T-cell (primary cell): ENCODE measurements at regions not wholly inside any gene's neighbourhood (a gene's known extent, or its start where the extent isn't known, plus 50 kb on each side); places are given as distances from the start of the nearest gene placed in this dataset.

Experiments
- ATAC-seq, 4 experiments: fragments of 200-7000 bp in 3 of 4; fragments of 150-1000 bp in 1 of 4; cut with Tn5 transposase; replicated peaks in 1 of 4; 1 replicate in 3 of 4; 2 replicates in 1 of 4; pipeline ENCODE4 v1.10.0; 2021; ENCODE audit warnings: moderate library complexity in 3 of 4, mild to moderate bottlenecking in 2 of 4, moderate number of reproducible peaks in 1 of 4
- CTCF ChIA-PET, 2 donors: fragments of 300-600 bp; sonication (Branson Sonifier 250); formaldehyde crosslinking; loops; one replicate each; lab custom pipeline; 2022; ENCODE audit warnings: antibody characterized with exemption in 2 of 2; lab: Charles Lee
- POLR2A ChIA-PET, 2 donors: fragments of 300-600 bp; sonication (Branson Sonifier 250); formaldehyde crosslinking; loops; one replicate each; lab custom pipeline; 2022; ENCODE audit warnings: antibody characterized with exemption in 2 of 2; lab: Charles Lee
- DNase-seq, 35 experiments: peaks; one replicate each; pipeline versions ENCODE4 v3.0.0 to v3.0.0-alpha.2; 2013 to 2023
- H3K27ac ChIP-seq: one replicate; pipeline ENCODE4 v1.5.1; 2013; ENCODE audit warnings: low read length
- H3K27me3 ChIP-seq, 2 experiments: replicated peaks in 1 of 2; 1 replicate in 1 of 2; 2 replicates in 1 of 2; pipeline versions ENCODE4 v1.6.1 to v1.7.0; 2013; ENCODE audit warnings: low read length in 1 of 2, mixed read lengths in 1 of 2; ENCODE audit not compliant: control insufficient read depth in 2 of 2, insufficient read depth in 2 of 2; ENCODE audit errors: extremely low read depth in 1 of 2
- H3K36me3 ChIP-seq, 2 donors: 1 replicate in 1 of 2; 2 replicates in 1 of 2; pipeline versions ENCODE4 v1.6.1 to v1.7.0; 2013; ENCODE audit warnings: low read length in 1 of 2; ENCODE audit not compliant: control insufficient read depth in 2 of 2, insufficient read depth in 1 of 2; ENCODE audit errors: extremely low read depth in 1 of 2
- H3K4me1 ChIP-seq, 2 experiments: 1 replicate in 1 of 2; 2 replicates in 1 of 2; pipeline versions ENCODE4 v1.6.1 to v1.7.0; 2013; ENCODE audit warnings: low read length in 2 of 2, mixed read lengths in 1 of 2; ENCODE audit not compliant: insufficient read depth in 2 of 2, control insufficient read depth in 1 of 2; ENCODE audit errors: extremely low read depth in 1 of 2
- H3K4me3 ChIP-seq, 2 donors: 1 replicate in 1 of 2; 2 replicates in 1 of 2; pipeline versions ENCODE4 v1.5.1 to v1.7.0; 2013; ENCODE audit warnings: mild to moderate bottlenecking in 2 of 2, low read length in 1 of 2, moderate library complexity in 1 of 2; ENCODE audit not compliant: control insufficient read depth in 1 of 2; ENCODE audit errors: extremely low read depth in 1 of 2
- H3K9me3 ChIP-seq: 2 replicates; pipeline ENCODE4 v1.7.0; 2013
- H3K27ac Mint-ChIP-seq, 2 donors: one replicate each; pipeline ENCODE4 v1.8.0; 2020 to 2021; ENCODE audit warnings: mild to moderate bottlenecking in 2 of 2, mixed read lengths in 2 of 2
- H3K27me3 Mint-ChIP-seq, 2 donors: one replicate each; pipeline ENCODE4 v1.8.0; 2021 to 2022; ENCODE audit warnings: mixed read lengths in 2 of 2
- H3K36me3 Mint-ChIP-seq: one replicate; pipeline ENCODE4 v1.8.0; 2021; ENCODE audit warnings: mixed read lengths
- H3K4me1 Mint-ChIP-seq, 3 donors: one replicate each; pipeline ENCODE4 v1.8.0; 2020 to 2022; ENCODE audit warnings: mixed read lengths in 3 of 3, mild to moderate bottlenecking in 1 of 3
- H3K4me3 Mint-ChIP-seq, 3 donors: one replicate each; pipeline ENCODE4 v1.8.0; 2020 to 2022; ENCODE audit warnings: mild to moderate bottlenecking in 3 of 3, mixed read lengths in 3 of 3, moderate library complexity in 3 of 3
- H3K9me3 Mint-ChIP-seq, 3 donors: one replicate each; pipeline ENCODE4 v1.8.0; 2020 to 2022; ENCODE audit warnings: mixed read lengths in 3 of 3
- WGBS: methylation state at CpG from one replicate; pipeline ENCODE4 v1.1.5; 2013; ENCODE audit warnings: missing lambda C conversion rate; ENCODE audit not compliant: insufficient coverage; 5-methylcytosine and 5-hydroxymethylcytosine counted together

DNA sequence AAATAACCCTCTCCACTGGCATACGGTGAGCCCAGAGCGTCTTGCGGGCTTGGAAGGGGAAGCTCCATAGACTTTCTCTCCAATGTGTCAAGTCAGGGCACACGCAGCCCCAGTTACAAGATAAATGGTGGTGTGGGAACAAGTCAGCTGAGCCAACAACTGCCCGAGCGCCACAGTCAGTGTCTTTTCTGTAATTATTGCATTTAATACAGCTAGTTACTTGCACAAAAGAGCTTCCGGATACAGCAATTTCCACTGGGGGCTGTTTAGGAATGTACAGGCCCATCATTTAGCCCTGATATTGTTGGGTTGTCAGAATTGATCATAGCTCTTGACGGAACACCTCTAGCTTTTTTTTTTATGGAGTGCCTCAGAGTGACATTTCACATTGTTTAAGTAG is 193.5 kb upstream of the SP8 start:
- CTCF ChIA-PET, result no interaction called here
- H3K9me3 ChIP-seq, result no peaks in the 10 kb centered on the region
- no peaks in the 10 kb centered on the region for H3K36me3 ChIP-seq
- Mint-ChIP-seq H3K36me3 (no peaks in the 10 kb centered on the region), H3K9me3 (no peaks in the 10 kb centered on the region), H3K27ac (no peak overlapping the region), H3K4me3 (no peak overlapping the region), H3K4me1 (no peaks in the 10 kb centered on the region), H3K27me3 (no peaks in the 10 kb centered on the region)
- ATAC-seq (no peak), DNase-seq (no peak)
- WGBS, result 80% methylated on average over 1 of the region's 8 CpGs
- H3K27ac ChIP-seq, result no peak overlapping the region
- POLR2A ChIA-PET, result no interaction called here
- no peak overlapping the region for H3K4me3 ChIP-seq
- no peaks in the 10 kb centered on the region for H3K27me3 ChIP-seq
- no peaks in the 10 kb centered on the region for H3K4me1 ChIP-seq

DNA sequence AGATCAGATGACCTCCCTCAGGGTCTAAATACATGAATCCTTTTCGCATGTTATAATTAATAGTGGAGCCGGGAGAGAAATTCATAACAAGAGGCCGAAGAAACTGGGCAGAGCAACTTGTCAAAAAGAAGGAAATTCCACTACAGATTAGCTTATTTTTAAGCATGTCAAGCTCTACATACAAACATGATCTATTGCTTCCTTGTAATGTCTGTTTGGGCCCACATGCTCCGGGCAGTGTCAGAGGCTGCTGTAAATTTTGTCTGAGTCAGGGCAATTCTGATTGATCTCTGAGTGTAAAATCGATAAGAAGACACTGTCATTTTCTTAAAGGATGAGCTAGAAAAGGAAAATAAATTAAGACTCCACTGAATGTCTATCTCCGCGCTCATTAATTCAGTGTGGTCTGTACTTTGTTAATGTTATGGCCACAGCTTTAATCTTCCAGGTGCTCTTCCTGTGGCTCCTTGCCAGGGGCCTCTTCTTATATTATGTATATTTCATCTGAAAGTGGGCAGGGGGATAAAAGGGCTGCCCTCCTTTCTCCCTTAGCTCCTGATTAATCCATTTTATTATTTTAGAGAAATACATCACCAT is 194.1 kb upstream of the SP8 start:
- 7% methylated on average over 2 of the region's 7 CpGs for WGBS

DNA sequence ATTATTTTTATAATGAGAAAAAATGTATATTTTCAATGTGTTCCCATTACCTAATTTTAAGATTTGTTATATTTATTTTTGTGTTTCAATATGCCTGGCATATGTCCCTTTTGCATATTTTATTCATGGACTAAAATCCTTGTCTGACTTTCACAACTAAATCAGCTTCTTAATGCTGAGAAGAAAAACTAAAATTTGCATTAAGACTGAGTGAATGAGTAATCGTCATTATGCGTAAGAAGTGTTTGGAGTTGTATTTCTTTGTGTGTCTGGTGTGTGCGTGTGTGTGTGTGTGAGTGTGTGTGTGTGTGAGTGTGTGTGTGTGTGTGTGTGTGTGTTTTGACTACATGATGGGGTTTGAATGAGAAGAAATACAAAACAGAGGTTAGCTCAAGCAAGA is 201.7 kb upstream of the SP8 start:
- H3K4me1 Mint-ChIP-seq, result no peaks in the 10 kb centered on the region

More for the DNA sequence above, 194.1 kb upstream of the SP8 start:
- no peak overlapping the region for H3K27ac ChIP-seq
- ATAC-seq (no peak), DNase-seq (no peak)
- Mint-ChIP-seq H3K27ac (no peak overlapping the region), H3K36me3 (no peaks in the 10 kb centered on the region), H3K27me3 (no peaks in the 10 kb centered on the region), H3K9me3 (no peaks in the 10 kb centered on the region), H3K4me1 (no peaks in the 10 kb centered on the region), H3K4me3 (no peak overlapping the region)
- no peaks in the 10 kb centered on the region for H3K4me1 ChIP-seq
- ChIA-PET POLR2A (interaction anchor here in 1 of 2 donors (0.6 kb wide), 1 partner anchor 1088 kb away, joined by 3 read pairs; no protein-coding TSS in a partner anchor), CTCF (no interaction called here)
- H3K27me3 ChIP-seq, result no peaks in the 10 kb centered on the region
- H3K36me3 ChIP-seq, result no peaks in the 10 kb centered on the region
- H3K4me3 ChIP-seq, result no peak overlapping the region
- H3K9me3 ChIP-seq, result no peaks in the 10 kb centered on the region

DNA sequence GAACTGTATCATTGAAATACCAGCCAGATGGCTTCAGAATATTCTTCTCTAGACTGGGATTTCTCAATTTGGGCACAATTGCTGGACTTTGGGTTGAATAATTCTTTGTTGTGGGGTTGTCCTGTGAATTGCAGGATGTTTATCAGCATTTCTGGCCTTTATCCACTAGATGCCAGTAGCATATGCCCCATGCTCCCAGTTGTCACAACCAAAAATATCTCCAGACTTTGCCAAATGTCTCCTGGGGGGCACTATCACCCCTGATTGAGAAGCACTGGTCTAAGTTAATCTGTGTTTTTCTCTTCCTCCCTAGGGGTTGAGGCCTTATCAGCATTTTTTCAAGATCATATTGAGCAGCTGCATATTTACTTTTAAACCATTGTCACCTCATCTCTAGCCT is 204.9 kb upstream of the SP8 start:
- H3K27ac ChIP-seq, result no peak overlapping the region
- POLR2A ChIA-PET, result no interaction called here
- H3K4me1 Mint-ChIP-seq, result no peaks in the 10 kb centered on the region
- ATAC-seq, result no peak
- no peaks in the 10 kb centered on the region for H3K9me3 ChIP-seq
- no peak overlapping the region for H3K4me3 Mint-ChIP-seq
- H3K27ac Mint-ChIP-seq, result no peak overlapping the region
- CTCF ChIA-PET, result no interaction called here
- no peaks in the 10 kb centered on the region for H3K27me3 Mint-ChIP-seq
- no peaks in the 10 kb centered on the region for H3K36me3 Mint-ChIP-seq
- no peaks in the 10 kb centered on the region for H3K9me3 Mint-ChIP-seq
- DNase-seq, result no peak
- no peaks in the 10 kb centered on the region for H3K36me3 ChIP-seq
- no peaks in the 10 kb centered on the region for H3K27me3 ChIP-seq
- H3K4me1 ChIP-seq, result no peaks in the 10 kb centered on the region
- no peak overlapping the region for H3K4me3 ChIP-seq

More for the DNA sequence above, 201.7 kb upstream of the SP8 start:
- WGBS, result 89% methylated on average over 3 of the region's 3 CpGs
- Mint-ChIP-seq H3K27ac (no peak overlapping the region), H3K36me3 (no peaks in the 10 kb centered on the region), H3K9me3 (no peaks in the 10 kb centered on the region), H3K4me3 (no peak overlapping the region), H3K27me3 (no peaks in the 10 kb centered on the region)
- Histone ChIP-seq H3K9me3 (no peaks in the 10 kb centered on the region), H3K4me3 (no peak overlapping the region), H3K4me1 (no peaks in the 10 kb centered on the region), H3K36me3 (no peaks in the 10 kb centered on the region), H3K27me3 (no peaks in the 10 kb centered on the region), H3K27ac (no peak overlapping the region)
- ChIA-PET POLR2A (interaction anchor here in 1 of 2 donors (0.6 kb wide), 1 partner anchor 92 kb away, joined by 4 read pairs; no protein-coding TSS in a partner anchor), CTCF (interaction anchor here in 1 of 2 donors (1.0 kb wide), 1 partner anchor 11 kb away, joined by 5 read pairs; no protein-coding TSS in a partner anchor)
- ATAC-seq (no peak), DNase-seq (no peak)

DNA sequence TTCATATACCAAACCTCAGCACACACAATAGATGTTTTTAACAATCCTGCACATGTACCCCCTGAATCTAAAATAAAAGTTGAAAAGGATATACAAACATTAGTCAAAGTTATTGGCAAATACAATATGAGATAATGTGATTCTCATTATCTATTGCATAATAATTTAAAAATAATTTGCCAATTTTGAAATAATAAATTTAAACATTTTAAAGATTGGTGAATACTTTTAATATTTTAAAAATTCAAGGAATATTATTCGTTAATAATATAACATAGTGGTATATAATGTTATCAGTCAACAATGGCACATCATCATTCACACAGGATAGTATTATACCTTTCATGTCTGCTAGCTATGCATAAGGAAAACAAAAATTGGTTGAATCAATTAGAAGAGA is 207.0 kb upstream of the SP8 start:
- ChIA-PET CTCF (no interaction called here), POLR2A (no interaction called here)
- WGBS, result no CpG with 5 or more reads among the region's 1 CpG
- Histone ChIP-seq H3K36me3 (no peaks in the 10 kb centered on the region), H3K27me3 (no peaks in the 10 kb centered on the region), H3K27ac (no peak overlapping the region), H3K4me3 (no peak overlapping the region), H3K9me3 (no peaks in the 10 kb centered on the region), H3K4me1 (no peaks in the 10 kb centered on the region)
- H3K4me3 Mint-ChIP-seq, result no peak overlapping the region
- H3K27ac Mint-ChIP-seq, result no peak overlapping the region
- no peak for DNase-seq
- H3K4me1 Mint-ChIP-seq, result no peaks in the 10 kb centered on the region
- no peaks in the 10 kb centered on the region for H3K9me3 Mint-ChIP-seq
- H3K36me3 Mint-ChIP-seq, result no peaks in the 10 kb centered on the region
- no peaks in the 10 kb centered on the region for H3K27me3 Mint-ChIP-seq
- no peak for ATAC-seq

DNA sequence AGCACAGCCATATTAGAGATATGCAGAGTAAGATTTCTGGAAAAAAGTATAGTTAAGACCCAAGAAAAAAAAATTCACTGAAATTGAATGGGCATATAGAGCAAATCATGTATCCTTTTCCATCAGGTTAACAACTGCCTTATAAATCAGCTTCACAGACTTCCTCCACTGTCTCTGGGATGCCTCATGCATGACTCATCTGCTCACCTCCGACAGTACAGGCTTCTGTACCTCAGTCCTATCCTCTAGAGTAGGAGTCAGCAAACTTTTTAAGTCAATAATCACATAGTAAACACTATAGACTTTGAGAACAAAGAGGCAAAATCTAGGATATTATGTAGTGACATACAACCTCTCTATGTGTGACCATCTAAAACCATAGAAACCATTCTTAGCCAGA is 211.6 kb upstream of the SP8 start:
- H3K27me3 Mint-ChIP-seq, result no peaks in the 10 kb centered on the region
- no peak overlapping the region for H3K4me3 Mint-ChIP-seq
- WGBS, result no CpG with 5 or more reads among the region's 1 CpG
- H3K9me3 Mint-ChIP-seq, result peaks cover 0 to 5% (median 0%) of the 10 kb centered on the region in 3 donors
- H3K36me3 ChIP-seq, result no peaks in the 10 kb centered on the region
- POLR2A ChIA-PET, result no interaction called here
- CTCF ChIA-PET, result no interaction called here
- H3K4me1 Mint-ChIP-seq, result no peaks in the 10 kb centered on the region
- no peaks in the 10 kb centered on the region for H3K36me3 Mint-ChIP-seq
- ATAC-seq, result no peak
- peaks cover 1% of the 10 kb centered on the region for H3K9me3 ChIP-seq
- no peak overlapping the region for H3K27ac Mint-ChIP-seq
- no peak for DNase-seq
- H3K4me3 ChIP-seq, result no peak overlapping the region
- no peak overlapping the region for H3K27ac ChIP-seq
- no peaks in the 10 kb centered on the region for H3K4me1 ChIP-seq
- H3K27me3 ChIP-seq, result no peaks in the 10 kb centered on the region

DNA sequence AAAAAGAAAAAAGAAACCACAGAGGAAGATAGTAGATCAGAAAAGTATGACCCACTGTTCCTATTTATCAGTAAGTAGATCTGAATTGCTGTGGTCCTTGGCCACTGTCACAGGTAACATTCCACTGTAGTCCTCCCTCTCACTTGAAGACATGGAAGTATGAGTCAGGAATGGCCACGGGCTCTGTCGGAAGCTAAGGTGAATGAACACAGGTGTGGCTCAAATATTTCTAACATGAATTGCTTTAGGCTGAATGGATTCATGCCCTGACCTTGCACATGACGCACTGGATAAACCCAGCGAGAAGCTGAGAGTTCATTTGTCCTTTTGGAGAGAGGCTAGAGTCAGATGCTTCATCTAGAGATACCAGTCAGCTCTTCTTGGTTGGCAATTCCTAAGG is 224.5 kb upstream of the SP8 start:
- Histone ChIP-seq H3K27ac (no peak overlapping the region), H3K4me1 (no peaks in the 10 kb centered on the region), H3K27me3 (no peaks in the 10 kb centered on the region), H3K36me3 (no peaks in the 10 kb centered on the region), H3K4me3 (no peak overlapping the region), H3K9me3 (no peaks in the 10 kb centered on the region)
- ATAC-seq (no peak), DNase-seq (no peak)
- H3K4me3 Mint-ChIP-seq, result no peak overlapping the region
- WGBS, result 78% methylated on average over 4 of the region's 4 CpGs
- H3K9me3 Mint-ChIP-seq, result peaks cover 9 to 15% (median 13%) of the 10 kb centered on the region in 3 donors
- H3K4me1 Mint-ChIP-seq, result no peaks in the 10 kb centered on the region
- CTCF ChIA-PET, result no interaction called here
- no peaks in the 10 kb centered on the region for H3K36me3 Mint-ChIP-seq
- no peaks in the 10 kb centered on the region for H3K27me3 Mint-ChIP-seq
- POLR2A ChIA-PET, result no interaction called here
- no peak overlapping the region for H3K27ac Mint-ChIP-seq
